Activated CD4-positive, alpha-beta T cell treated with anti-CD3 and anti-CD28 coated beads for 36 hours (primary cell): ENCODE measurements at regions not wholly inside any gene's neighbourhood (a gene's known extent, or its start where the extent isn't known, plus 50 kb on each side); places are given as distances from the start of the nearest gene placed in this dataset.

Experiments used
- ATAC-seq: fragments of 200-7000 bp; cut with Tn5 transposase; one replicate; pipeline ENCODE4 v1.10.0; 2021; ENCODE audit warnings: mild to moderate bottlenecking, moderate library complexity
- CTCF ChIA-PET: fragments of 350-600 bp; sonication (Branson Sonifier 250); formaldehyde crosslinking; loops from one replicate; lab custom pipeline; 2021; ENCODE audit warnings: antibody characterized with exemption; lab: Charles Lee
- POLR2A ChIA-PET: fragments of 350-600 bp; sonication (Branson Sonifier 250); formaldehyde crosslinking; loops from one replicate; lab custom pipeline; 2021; ENCODE audit warnings: antibody characterized with exemption, inconsistent platforms; lab: Charles Lee
- DNase-seq: peaks from one replicate; pipeline ENCODE4 v3.0.0-alpha.2; 2020
- H3K27ac Mint-ChIP-seq: one replicate; pipeline ENCODE4 v1.8.0; 2021; ENCODE audit warnings: mixed read lengths
- H3K27me3 Mint-ChIP-seq: one replicate; pipeline ENCODE4 v1.8.0; 2021; ENCODE audit warnings: mixed read lengths
- H3K36me3 Mint-ChIP-seq: one replicate; pipeline ENCODE4 v1.8.0; 2021; ENCODE audit warnings: low read depth, mixed read lengths
- H3K4me1 Mint-ChIP-seq: one replicate; pipeline ENCODE4 v1.8.0; 2021; ENCODE audit warnings: mixed read lengths
- H3K4me3 Mint-ChIP-seq: one replicate; pipeline ENCODE4 v1.8.0; 2021; ENCODE audit warnings: mild to moderate bottlenecking, moderate library complexity, mixed read lengths
- H3K9me3 Mint-ChIP-seq: one replicate; pipeline ENCODE4 v1.8.0; 2021; ENCODE audit warnings: low read depth, mixed read lengths
- intact Hi-C, 2 experiments: fragments of 100-400 bp; cut with DNase I in 1 of 2; cut with micrococcal nuclease in 1 of 2; formaldehyde crosslinking; loops; one replicate each; pipeline versions ENCODE4 v1.14.2 to v1.15.1; 2022 to 2024; cut with DNase I, micrococcal nuclease

- Mint-ChIP-seq H3K27me3 (no peaks in the 10 kb centered on the region), H3K36me3 (no peaks in the 10 kb centered on the region), H3K4me3 (no peak overlapping the region), H3K4me1 (peaks cover 15% of the 10 kb centered on the region), H3K27ac (no peak overlapping the region), H3K9me3 (no peaks in the 10 kb centered on the region)
- POLR2A ChIA-PET = no interaction called here
- DNase-seq (no peak), ATAC-seq (no peak)
- intact Hi-C loops = no loop called here
- CTCF ChIA-PET = no interaction called here
These were observed 95.4 kb upstream of the SSBP2 start for GRCh38 chr5:81846301-81846700.

GRCh38 chr5:81843845-81844244, 92.9 kb upstream of the SSBP2 start:
- ChIA-PET CTCF (interaction anchor here (1.9 kb wide), 1 partner anchor 9 kb away, joined by 15 read pairs; no protein-coding TSS in a partner anchor), POLR2A (no interaction called here)
- no peak for ATAC-seq
- no peaks in the 10 kb centered on the region for H3K36me3 Mint-ChIP-seq
- no peak for DNase-seq
- H3K27me3 Mint-ChIP-seq = no peaks in the 10 kb centered on the region
- intact Hi-C loops = no loop called here
- H3K4me1 Mint-ChIP-seq = no peaks in the 10 kb centered on the region
- no peaks in the 10 kb centered on the region for H3K9me3 Mint-ChIP-seq
- no peak overlapping the region for H3K27ac Mint-ChIP-seq
- H3K4me3 Mint-ChIP-seq = no peak overlapping the region

GRCh38 chr5:81842795-81843398, 92.0 kb upstream of the SSBP2 start:
- intact Hi-C loops = no loop called here
- Mint-ChIP-seq H3K4me3 (no peak overlapping the region), H3K27me3 (no peaks in the 10 kb centered on the region), H3K4me1 (peaks cover 7% of the 10 kb centered on the region), H3K9me3 (no peaks in the 10 kb centered on the region), H3K36me3 (no peaks in the 10 kb centered on the region), H3K27ac (no peak overlapping the region)
- ChIA-PET POLR2A (no interaction called here), CTCF (no interaction called here)
- DNase-seq = no peak
- ATAC-seq = no peak

GRCh38 chr5:81839034-81839433, 88.1 kb upstream of the SSBP2 start:
- ChIA-PET CTCF (interaction anchor here (0.6 to 3.2 kb wide), 17 partner anchors 12 to 458 kb away, joined by 3 to 22 read pairs (median 4); partner anchors contain the start of gene SSBP2), POLR2A (no interaction called here)
- intact Hi-C loops = loop anchor here (2.0 to 5.0 kb wide), 3 partner anchors 324 to 412 kb away; no protein-coding TSS in a partner anchor
- no peaks in the 10 kb centered on the region for H3K27me3 Mint-ChIP-seq
- no peak for ATAC-seq
- DNase-seq = no peak
- no peak overlapping the region for H3K27ac Mint-ChIP-seq
- H3K4me3 Mint-ChIP-seq = no peak overlapping the region
- H3K36me3 Mint-ChIP-seq = no peaks in the 10 kb centered on the region
- H3K4me1 Mint-ChIP-seq = peaks cover 7% of the 10 kb centered on the region
- no peaks in the 10 kb centered on the region for H3K9me3 Mint-ChIP-seq

GRCh38 chr5:81838307-81838906, 87.5 kb upstream of the SSBP2 start:
- H3K4me1 Mint-ChIP-seq = peaks cover 7% of the 10 kb centered on the region

DNA sequence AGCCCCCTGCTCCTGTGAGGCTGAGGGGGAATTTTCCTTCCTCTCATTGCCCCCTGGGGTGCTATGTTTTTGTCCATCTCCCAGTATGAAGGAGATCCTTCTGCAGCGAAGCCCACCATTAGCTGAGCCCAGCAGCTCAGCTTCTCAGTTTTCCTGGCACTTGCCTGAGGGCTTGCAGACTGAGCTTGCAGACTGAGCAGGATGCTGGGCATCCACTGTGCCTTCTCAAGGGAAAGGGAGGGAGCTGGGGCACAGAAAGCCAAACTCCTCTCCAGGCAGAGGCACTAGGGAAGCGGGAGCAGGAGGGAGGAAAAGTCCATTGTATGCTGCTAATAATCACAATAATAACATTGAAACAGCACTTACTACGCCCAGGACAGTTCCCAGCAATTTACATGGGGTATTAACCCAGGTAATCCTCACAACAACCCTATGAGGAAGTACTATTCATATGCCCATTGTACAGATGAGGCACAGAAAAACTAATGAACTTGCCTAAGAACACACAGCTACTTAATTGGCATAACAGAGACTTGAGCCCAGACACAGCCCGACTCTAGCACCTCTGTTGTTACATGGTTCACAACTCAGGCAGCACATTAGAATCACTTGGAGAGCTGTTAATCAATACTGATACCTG, 86.9 kb upstream of the SSBP2 start:
- no peaks in the 10 kb centered on the region for H3K36me3 Mint-ChIP-seq
- H3K27me3 Mint-ChIP-seq = no peaks in the 10 kb centered on the region
- no peak overlapping the region for H3K27ac Mint-ChIP-seq
- POLR2A ChIA-PET = interaction anchor here (0.6 kb wide), 1 partner anchor 58 kb away, joined by 3 read pairs; no protein-coding TSS in a partner anchor
- intact Hi-C loops = loop anchor here (1.0 to 5.0 kb wide), 4 partner anchors 323 to 410 kb away; no protein-coding TSS in a partner anchor
- CTCF ChIA-PET = interaction anchor here (0.5 to 3.2 kb wide), 10 partner anchors 13 to 444 kb away, joined by 3 to 22 read pairs (median 5); partner anchors contain the start of gene SSBP2
- DNase-seq (no peak), ATAC-seq (no peak)
- H3K4me3 Mint-ChIP-seq = no peak overlapping the region
- H3K9me3 Mint-ChIP-seq = no peaks in the 10 kb centered on the region
- peaks cover 7% of the 10 kb centered on the region for H3K4me1 Mint-ChIP-seq

More at GRCh38 chr5:81838307-81838906, 87.5 kb upstream of the SSBP2 start:
- POLR2A ChIA-PET = interaction anchor here (0.6 kb wide), 1 partner anchor 59 kb away, joined by 3 read pairs; no protein-coding TSS in a partner anchor
- intact Hi-C loops = loop anchor here (1.0 to 5.0 kb wide), 4 partner anchors 324 to 411 kb away; no protein-coding TSS in a partner anchor
- CTCF ChIA-PET = interaction anchor here (0.5 to 3.2 kb wide), 18 partner anchors 13 to 457 kb away, joined by 3 to 22 read pairs (median 4); partner anchors contain the start of gene SSBP2
- Mint-ChIP-seq H3K36me3 (no peaks in the 10 kb centered on the region), H3K9me3 (no peaks in the 10 kb centered on the region), H3K4me3 (no peak overlapping the region), H3K27me3 (no peaks in the 10 kb centered on the region), H3K27ac (no peak overlapping the region)
- ATAC-seq = peak; percentile 79
- peak; percentile 35 for DNase-seq

- no peak overlapping the region for H3K27ac Mint-ChIP-seq
- intact Hi-C loops = loop anchor here in 1 of 2 experiments (5.0 kb wide), 1 partner anchor 409 kb away; no protein-coding TSS in a partner anchor
- CTCF ChIA-PET = interaction anchor here (0.7 to 4.2 kb wide), 2 partner anchors 9 to 310 kb away, joined by 3 to 15 read pairs; no protein-coding TSS in a partner anchor
- ATAC-seq (no peak), DNase-seq (no peak)
- H3K9me3 Mint-ChIP-seq = no peaks in the 10 kb centered on the region
- no peaks in the 10 kb centered on the region for H3K27me3 Mint-ChIP-seq
- POLR2A ChIA-PET = no interaction called here
- no peak overlapping the region for H3K4me3 Mint-ChIP-seq
- H3K4me1 Mint-ChIP-seq = peaks cover 7% of the 10 kb centered on the region
- no peaks in the 10 kb centered on the region for H3K36me3 Mint-ChIP-seq
These were observed 85.0 kb upstream of the SSBP2 start for GRCh38 chr5:81835814-81836367.

- no peak for DNase-seq
- H3K9me3 Mint-ChIP-seq = no peaks in the 10 kb centered on the region
- H3K4me3 Mint-ChIP-seq = no peak overlapping the region
- no peaks in the 10 kb centered on the region for H3K36me3 Mint-ChIP-seq
- H3K27me3 Mint-ChIP-seq = no peaks in the 10 kb centered on the region
- ATAC-seq = no peak
- ChIA-PET CTCF (interaction anchor here (4.2 kb wide), 1 partner anchor 11 kb away, joined by 15 read pairs; no protein-coding TSS in a partner anchor), POLR2A (interaction anchor here (0.6 kb wide), 2 partner anchors 15 to 404 kb away, joined by 3 read pairs; no protein-coding TSS in a partner anchor)
- no peak overlapping the region for H3K27ac Mint-ChIP-seq
- intact Hi-C loops = no loop called here
- peaks cover 7% of the 10 kb centered on the region for H3K4me1 Mint-ChIP-seq
These were observed 83.2 kb upstream of the SSBP2 start for GRCh38 chr5:81834021-81834660.

DNA sequence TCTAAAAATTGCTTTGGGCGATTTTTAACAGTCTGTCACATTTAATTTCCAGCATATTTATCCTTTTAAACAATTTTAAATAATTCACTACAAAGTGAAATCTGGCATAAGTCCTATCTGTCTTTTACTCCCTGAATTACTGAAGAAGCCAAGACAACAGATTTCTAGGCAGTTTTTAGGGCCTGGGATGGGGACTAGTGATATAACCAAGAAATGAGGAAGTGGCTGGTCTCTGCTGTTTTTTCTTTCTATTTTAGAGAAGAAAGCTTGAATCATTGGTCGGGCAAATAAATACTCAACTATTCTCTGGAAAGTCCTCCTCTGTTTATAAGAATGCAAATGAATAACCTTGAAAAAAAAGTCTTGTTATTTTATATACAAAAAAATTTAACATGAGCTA, 79.7 kb upstream of the SSBP2 start:
- CTCF ChIA-PET = no interaction called here
- Mint-ChIP-seq H3K4me1 (no peaks in the 10 kb centered on the region), H3K36me3 (no peaks in the 10 kb centered on the region), H3K27me3 (no peaks in the 10 kb centered on the region), H3K9me3 (no peaks in the 10 kb centered on the region), H3K27ac (no peak overlapping the region), H3K4me3 (no peak overlapping the region)
- DNase-seq (no peak), ATAC-seq (no peak)
- intact Hi-C loops = no loop called here
- POLR2A ChIA-PET = no interaction called here

GRCh38 chr5:81829242-81829641, 78.3 kb upstream of the SSBP2 start:
- DNase-seq = no peak
- Mint-ChIP-seq H3K27me3 (no peaks in the 10 kb centered on the region), H3K27ac (no peak overlapping the region), H3K4me1 (no peaks in the 10 kb centered on the region), H3K36me3 (no peaks in the 10 kb centered on the region), H3K4me3 (no peak overlapping the region), H3K9me3 (no peaks in the 10 kb centered on the region)
- intact Hi-C loops = no loop called here
- CTCF ChIA-PET = interaction anchor here (0.9 kb wide), 1 partner anchor 23 kb away, joined by 3 read pairs; no protein-coding TSS in a partner anchor
- POLR2A ChIA-PET = no interaction called here
- peak; percentile 51 for ATAC-seq
